ENCODE measurements at regions not wholly inside any gene's neighbourhood (a gene's known extent, or its start where the extent isn't known, plus 50 kb on each side); places are given as distances from the start of the nearest gene placed in this dataset.
"Not testable (repeated sequence)": the region's sequence is repeated elsewhere in the genome, so short reads cannot be mapped to it uniquely, and the experiment has no call there.

DNA sequence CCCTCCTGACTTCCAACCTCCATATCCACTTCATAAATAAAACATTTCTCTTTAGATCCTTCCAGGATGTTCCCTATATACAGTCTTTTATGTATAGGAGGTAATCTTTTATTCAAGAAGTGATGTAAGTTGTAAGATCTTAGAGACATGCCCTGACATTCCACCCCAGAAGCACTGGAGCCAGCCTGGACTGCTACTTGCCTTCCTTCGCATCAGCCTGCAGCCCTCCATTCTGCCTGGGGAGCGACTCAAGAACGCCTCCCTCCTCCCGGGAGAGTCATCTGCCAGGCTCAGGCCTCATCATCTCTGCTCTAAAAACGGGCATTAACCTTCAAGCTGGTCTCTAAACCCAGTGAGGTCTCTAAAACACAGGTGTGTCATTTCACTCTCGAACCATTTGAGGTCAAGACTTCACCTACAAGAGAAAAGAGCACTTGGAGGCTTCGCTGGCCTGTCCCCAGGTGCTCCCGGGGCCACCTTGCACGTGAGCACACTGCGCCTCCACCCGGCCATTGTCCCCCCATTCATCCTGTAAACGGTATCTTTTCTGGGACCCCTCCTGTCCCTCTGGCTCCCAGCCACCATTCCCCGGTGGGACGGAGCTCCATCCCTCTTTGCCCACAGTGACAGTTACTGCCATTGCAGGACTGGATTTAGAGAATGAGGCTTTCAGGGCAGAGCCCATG lies 107.5 kb upstream of the PDE10A start:
- DNase-seq = no peak

GRCh38 chr6:165769884-165770283 lies 106.8 kb upstream of the PDE10A start:
- no peak for DNase-seq

GRCh38 chr6:165769401-165769800 lies 106.4 kb upstream of the PDE10A start:
- no peak for DNase-seq

DNA sequence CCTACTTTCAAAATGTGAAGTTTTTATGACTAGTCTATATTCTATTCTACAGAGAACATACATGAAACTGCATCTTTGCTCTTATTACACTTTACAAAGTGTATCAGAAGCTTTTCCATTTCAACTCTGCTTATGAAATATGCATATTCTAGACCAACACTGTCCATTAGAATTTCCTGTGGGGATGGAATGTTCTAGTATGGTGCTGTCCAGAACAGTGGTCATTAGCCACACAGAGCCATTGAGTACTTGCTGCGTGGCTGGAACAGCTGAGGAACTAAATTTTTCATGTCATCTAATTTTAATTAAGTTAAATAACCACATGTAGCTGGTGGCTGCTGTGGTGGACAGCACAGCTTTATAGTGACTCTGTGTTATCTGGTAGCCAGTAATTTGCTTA lies 105.9 kb upstream of the PDE10A start:
- no peak for DNase-seq

DNA sequence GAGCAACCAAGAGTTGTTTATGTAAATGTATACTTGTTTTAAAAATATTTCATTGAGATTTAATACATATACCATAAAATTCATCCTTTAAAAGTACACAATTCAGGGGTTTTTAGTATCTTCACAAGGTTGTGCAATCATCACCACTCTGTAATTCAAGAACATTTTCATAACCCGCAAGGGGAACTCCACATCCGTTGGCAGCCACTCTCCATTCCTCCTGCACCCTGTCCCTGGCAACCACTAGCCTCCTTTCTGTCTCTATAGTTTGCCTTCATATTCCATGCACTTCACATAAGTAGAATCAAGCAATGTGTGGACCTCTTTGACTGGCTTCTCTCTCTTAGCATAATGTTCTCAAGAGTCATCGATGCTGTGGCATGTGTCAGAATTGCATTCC lies 104.2 kb upstream of the PDE10A start:
- DNase-seq = no peak

- DNase-seq = no peak
Observed at GRCh38 chr6:165766457-165766856, 103.4 kb upstream of the PDE10A start.

DNA sequence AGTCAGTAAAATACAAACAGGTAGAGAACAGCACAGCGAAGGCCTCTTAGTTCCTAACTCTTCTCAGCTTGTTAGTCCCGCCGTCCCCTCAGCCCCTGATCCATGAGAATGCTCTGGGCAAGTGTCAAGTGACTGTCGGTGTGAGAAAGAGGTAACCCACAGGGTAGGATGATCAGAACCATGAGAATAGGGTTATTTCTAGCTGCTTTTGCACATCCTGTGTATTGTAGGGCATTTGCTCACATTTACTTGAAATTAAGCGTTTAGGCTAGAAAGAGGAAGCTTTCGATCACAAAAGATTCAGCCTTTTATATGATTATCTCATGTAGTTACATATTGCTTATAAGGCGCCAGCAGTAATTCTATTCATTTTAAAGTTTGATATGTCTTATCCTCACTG lies 103.0 kb upstream of the PDE10A start:
- DNase-seq = no peak

- DNase-seq = not testable (repeated sequence)
Observed at GRCh38 chr6:165765256-165765655, 102.2 kb upstream of the PDE10A start.

- no peak for DNase-seq
Observed at GRCh38 chr6:165762876-165763275, 99.8 kb upstream of the PDE10A start.

DNA sequence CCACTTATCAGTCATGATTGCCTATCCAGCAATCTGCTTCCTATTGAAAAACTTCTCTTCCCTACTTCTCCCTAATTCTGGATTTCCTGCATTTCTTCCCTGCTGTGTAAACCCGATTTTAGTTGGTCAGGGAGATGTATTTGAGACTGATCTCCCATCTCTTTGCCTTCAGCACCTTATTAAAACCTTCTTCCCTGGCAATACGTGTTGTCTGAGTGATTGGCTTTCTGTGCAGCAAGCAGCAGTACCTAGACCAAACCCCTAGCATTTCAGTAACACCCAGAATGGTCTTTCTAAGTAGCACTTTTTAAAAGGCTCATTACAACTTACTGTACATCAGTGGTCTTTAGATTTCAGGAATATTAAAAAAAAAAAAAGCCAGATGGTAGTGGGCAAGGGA lies 99.1 kb upstream of the PDE10A start:
- no peak for DNase-seq

DNA sequence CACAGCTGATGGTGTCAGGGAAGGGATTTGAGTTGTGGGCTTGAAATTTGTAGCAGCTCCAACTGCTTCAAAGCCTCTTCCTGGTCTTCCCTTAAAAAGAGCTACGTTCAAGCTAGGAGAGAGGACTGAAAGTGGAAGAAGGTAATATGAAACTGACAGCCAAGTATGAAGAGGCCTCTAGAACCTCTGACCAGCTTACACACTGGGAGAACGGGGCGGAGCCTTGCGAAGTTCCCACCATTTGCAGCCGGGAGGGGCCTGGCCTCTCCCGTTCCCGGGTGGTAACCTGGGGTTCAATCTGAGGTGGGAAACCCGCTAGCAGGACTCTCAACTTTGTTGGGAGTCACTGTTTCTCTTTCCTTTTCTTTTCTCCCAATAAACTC lies 97.8 kb upstream of the PDE10A start:
- DNase-seq = no peak

- no peak for DNase-seq
Observed at GRCh38 chr6:165760126-165760802, 97.2 kb upstream of the PDE10A start.

GRCh38 chr6:165758441-165758840 lies 95.4 kb upstream of the PDE10A start:
- DNase-seq = no peak

GRCh38 chr6:165755583-165755982 lies 92.5 kb upstream of the PDE10A start:
- no peak for DNase-seq

DNA sequence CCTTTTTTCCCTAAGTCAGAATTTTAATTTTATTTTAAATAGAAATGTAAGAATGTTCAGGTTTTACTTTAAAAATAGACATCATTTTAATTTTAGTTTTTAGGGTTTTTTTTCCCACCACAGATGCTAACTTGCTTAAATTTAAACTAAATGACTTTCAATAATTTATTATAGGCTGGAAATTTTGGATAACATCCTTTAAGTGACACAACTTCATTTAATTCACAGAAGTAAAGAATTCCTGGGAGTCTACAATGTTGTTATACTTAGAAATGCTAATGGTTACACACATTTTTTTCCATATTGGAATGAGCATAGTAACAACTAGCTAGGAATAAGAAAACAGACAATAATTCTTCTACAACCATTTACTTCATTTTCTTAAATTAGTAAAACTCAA lies 90.5 kb upstream of the PDE10A start:
- DNase-seq = no peak

DNA sequence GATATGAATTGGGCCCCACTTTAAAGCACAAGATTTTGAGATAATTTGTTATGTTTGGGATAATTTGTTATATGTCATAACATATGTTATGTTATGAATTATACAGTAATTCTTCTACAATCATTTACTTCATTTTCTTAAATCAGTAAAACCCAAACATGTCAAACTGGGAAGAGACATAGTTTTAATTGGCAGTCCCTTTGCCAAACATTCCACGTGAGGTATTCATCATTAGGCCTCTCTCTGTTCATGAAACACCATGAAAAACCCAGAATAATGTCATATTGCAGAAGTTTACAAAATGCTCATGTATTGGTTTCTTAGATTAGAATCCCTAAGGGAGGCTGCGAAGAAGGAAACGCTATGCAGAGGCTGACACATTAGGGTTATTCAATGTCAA lies 89.4 kb upstream of the PDE10A start:
- DNase-seq = no peak

DNA sequence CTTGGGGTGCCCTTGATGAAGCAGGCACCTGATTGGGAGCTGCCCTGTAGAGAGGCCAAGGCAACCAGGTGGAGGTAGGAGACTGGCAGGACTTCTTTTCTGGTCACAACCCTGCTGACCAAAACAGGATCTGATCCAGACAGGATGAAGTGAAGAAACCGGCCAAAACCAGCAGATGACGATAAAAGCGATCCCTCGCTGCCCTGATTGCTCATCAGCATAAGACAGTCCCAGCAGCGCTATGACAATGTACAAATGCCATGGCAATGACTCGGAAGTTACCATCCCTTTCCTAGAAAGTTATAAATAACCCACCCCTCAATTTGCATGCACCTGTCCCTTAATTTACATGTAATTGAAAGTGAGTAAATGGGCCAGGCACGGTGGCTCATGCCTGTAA lies 88.4 kb upstream of the PDE10A start:
- DNase-seq = no peak

DNA sequence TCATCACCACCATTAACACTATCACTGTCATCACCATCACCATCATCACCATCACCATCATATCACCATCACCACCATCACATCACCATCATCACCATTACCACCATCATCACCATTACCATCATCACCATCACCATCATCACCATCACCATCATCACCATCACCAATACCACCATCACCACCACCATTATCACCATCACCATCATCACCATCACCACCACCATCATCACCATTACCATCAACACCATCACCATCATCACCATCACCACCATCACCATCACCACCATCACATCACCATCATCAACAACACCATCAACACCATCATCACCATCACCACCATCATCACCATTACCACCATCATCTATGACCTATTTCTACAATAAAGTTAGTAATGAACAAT lies 86.1 kb upstream of the PDE10A start:
- no peak for DNase-seq

DNA sequence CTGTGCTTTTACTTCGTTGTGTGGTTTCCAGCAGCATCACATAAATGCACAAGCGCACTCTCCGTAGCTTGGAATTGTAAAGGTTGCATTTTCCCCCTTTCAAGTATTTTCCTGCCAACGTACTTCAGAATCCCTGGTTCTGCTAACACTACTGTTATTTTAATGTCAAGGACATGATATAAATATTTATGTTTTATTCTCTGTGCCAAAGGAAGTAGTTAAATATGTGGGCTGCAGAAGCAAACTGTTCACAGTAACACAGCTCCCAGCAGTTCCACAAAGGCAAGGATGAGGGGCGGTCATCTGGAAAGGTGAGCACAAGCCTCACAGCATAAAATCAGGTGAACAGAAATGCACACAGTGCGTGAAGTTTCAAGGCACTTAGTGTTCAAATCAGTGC lies 85.3 kb upstream of the PDE10A start:
- DNase-seq = no peak

GRCh38 chr6:165747963-165748362 lies 84.9 kb upstream of the PDE10A start:
- DNase-seq = no peak

- DNase-seq = no peak
Observed at GRCh38 chr6:165746331-165746730, 83.3 kb upstream of the PDE10A start.

GRCh38 chr6:165745492-165745891 lies 82.5 kb upstream of the PDE10A start:
- DNase-seq = no peak

DNA sequence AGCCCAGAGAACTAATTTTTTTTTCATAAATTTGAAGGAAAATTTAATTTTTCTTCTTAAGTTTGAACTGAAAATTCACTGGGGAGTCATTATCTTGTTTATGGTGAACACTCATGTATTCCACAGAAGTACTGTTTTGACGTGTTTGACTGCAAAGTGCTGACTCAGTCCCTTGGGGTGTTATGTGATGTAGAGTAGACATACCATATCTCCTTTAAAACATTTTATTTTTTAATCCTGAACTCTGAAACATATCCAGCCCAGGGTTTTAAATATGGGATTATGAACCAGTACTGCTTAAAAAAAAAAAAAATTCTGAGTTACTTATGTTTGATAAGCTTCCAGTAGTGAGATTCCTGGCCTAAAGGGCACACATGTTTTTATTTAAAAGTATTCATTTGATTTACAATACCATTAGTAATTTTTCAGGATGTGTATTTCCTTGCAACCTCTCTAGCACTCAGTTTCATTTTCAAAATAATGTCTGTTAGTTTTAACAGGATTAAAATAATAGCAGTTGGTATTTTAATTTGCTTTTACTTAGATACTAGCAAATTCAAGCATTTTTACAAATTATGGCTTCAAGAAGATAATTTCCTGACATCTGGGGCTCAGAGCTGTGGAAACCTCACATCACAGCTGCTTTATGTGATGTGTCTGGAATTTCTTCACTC lies 81.7 kb upstream of the PDE10A start:
- no peak for DNase-seq

DNA sequence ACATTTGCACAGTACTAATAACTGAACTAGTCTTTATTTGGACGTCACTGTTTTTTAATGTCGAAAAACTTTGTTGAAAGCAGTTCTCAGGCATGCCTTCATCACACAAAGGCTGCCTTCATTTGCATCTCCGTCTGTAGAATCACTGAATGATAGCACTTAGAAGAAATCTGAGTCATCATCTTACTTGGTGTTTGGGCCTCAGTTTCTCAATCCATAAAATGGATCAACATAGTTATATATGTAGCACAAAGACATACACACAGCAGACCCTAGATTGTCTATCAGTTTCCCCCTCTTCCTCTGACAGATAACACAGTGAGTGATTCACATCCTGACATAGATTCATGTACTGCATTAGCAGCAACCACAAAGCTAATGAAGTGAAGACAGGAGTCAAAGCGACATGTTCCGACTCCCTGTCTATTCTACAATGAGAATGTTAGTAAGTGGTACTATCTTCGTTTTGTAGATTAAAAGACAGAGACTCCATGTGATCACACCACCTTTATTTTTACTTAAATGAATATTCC lies 80.4 kb upstream of the PDE10A start:
- DNase-seq = no peak

Measured in NCI-H2107 (cell line).